GM19452 (cell line): ENCODE measurements at regions not wholly inside any gene's neighbourhood (a gene's known extent, or its start where the extent isn't known, plus 50 kb on each side); places are given as distances from the start of the nearest gene placed in this dataset.

Experiments
- ATAC-seq: cut with Tn5 transposase; IDR thresholded peaks from one replicate; pipeline ENCODE4 v1.9.1; 2021; ENCODE audit not compliant: unreplicated experiment

- ATAC-seq: no peak
Measured at GRCh38 chr13:106433066-106433465, 102.4 kb downstream of the EFNB2 start.

- ATAC-seq: no peak
Measured at GRCh38 chr13:106432636-106433035, 102.8 kb downstream of the EFNB2 start.

GRCh38 chr13:106426909-106427308 is 108.6 kb downstream of the EFNB2 start:
- ATAC-seq: no peak

- no peak for ATAC-seq
Measured at GRCh38 chr13:106425661-106426060, 109.8 kb downstream of the EFNB2 start.

DNA sequence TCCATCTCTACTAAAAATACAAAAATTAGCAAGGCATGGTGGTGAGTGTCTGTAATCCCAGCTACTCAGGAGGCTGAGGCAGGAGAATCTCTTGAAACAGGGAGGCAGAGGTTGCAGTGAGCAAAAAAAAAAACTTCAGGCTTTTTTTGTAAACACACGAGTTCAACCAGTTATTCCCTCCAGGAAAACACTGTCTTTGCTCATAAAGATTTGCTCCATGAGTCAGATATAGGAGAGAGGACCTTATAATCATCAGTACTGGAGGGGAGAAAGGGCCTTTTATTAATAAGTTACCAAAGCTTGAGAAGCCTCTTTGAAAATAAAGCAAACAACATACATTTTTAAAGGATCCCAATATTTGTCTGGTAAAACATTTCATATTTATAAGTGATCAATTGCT is 110.7 kb downstream of the EFNB2 start:
- no peak for ATAC-seq

DNA sequence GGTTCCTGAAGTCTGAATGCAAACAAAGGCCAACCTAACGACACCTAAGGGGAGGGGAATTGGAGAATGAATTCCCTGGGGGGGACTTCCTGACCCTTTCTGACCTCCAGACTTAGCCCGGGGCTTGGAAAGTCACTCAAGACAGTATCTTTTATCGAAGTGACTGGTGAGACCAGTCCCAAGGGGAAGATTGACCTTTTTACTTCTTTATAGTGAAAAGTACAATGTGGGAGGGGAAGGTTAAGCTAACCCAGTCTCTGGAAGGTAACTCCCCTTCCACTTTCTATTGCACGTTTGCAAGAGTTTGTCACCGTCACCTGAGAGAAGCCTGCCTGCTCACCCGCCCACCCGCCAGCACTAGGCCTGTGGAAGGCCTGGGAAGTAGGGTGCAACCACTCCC is 111.9 kb downstream of the EFNB2 start:
- no peak for ATAC-seq

DNA sequence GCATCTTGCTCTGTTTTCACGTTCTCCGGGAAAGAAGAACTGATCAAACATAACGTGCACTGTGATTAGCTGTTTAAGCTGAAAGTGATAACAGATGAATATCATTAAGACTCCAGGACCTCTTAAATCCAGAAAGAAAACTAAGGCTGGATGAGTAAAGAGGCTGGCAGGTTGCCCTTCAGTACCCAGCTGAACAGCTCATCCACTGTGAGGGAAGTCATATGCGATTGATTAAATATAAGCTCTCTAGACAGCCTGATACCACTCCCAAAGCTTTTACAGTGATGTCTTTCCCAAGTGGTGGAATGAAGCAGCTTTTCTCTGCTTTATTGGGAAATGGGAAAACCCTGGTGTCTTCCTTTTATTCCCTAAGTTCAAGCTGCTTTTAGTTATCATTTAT is 116.9 kb downstream of the EFNB2 start:
- no peak for ATAC-seq

DNA sequence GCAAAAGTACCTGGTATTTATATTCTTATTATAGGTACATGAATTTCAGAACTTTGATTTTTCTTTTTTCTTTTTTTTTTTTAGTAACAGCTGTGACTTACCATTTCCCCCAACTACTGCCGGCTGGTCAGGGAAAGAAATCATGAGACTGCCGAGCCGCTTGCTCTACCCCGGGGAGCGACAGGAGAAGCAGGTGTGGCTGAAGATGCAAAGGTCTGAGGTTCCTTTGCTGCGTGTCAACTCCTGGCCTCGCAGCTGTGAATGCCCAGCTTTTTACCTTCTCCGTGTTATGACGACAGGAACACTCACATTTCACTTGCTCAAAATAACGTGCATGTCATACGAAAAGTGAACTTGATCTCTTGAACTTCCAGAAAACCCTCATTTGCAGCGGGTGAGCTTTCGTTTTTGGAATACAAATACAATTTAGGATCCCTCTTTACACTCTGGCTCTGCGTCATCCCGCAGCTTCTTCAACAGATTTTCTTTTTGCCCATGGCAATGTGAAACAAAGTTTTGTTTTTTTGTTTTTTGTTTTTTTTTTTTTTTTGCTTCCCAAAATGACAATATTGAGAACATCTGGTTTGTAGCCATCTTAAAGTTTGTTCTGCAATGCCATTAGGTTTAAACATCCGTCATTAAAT is 117.9 kb downstream of the EFNB2 start:
- ATAC-seq: no peak

GRCh38 chr13:106416645-106417044 is 118.8 kb downstream of the EFNB2 start:
- ATAC-seq: no peak

DNA sequence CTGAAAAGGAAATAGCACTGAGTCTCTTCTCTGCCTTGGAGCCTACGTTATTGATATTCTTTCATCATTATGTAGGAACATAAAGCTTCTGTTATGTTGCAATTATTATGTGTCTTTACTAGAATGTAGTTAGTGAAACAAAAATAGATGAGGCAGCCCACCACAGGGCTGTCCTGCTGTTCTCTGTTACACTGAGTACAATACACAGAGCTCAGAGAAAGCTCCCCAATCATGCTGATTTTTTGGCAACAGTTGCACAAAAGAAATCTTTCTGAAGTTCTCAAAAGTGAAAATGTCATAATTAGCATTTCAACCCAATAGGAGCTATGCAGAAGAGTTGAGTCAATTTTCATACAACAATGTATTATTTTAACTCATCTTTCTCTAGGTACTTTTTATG is 119.5 kb downstream of the EFNB2 start:
- no peak for ATAC-seq

DNA sequence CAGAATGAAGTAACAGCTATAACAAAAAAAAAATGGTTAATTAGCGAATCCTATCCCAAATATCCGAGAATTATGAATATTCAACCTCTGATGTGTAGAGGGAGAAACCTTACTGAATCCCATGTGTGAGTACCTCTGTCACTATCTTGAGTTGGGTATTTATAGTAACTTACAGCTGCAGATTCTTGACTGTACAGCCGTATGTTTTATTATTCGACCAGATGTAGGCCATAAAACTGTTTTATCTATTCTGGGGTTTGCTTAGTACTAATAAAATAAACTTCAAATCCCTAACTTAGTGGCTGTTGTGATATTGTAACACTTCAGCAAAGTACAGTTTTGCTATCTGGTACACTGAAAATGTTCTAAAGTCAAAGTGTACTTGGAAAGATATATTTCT is 120.0 kb downstream of the EFNB2 start:
- ATAC-seq: no peak

DNA sequence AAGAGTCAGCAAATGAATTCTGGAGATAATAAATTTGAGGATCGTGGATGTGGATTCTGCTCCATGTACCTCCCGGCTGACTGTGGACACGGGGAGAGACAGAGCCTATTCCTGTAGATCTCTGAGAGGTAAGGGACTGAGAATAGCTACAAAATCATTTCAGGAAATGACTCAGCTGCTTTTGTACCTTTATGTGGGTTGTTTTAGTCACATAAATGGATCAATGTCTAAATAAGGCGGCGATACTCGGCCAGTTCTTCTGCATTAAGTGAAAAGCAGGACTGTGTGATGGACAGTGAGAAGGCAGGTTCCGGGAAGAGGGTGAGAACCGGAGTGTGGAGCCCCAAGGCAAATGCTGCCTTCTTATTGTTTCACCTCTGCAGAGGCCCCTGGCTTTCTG is 128.1 kb downstream of the EFNB2 start:
- no peak for ATAC-seq

- ATAC-seq: no peak
Measured at GRCh38 chr13:106405731-106406130, 129.7 kb downstream of the EFNB2 start.

- ATAC-seq: no peak
Measured at GRCh38 chr13:106403280-106403679, 132.2 kb downstream of the EFNB2 start.

DNA sequence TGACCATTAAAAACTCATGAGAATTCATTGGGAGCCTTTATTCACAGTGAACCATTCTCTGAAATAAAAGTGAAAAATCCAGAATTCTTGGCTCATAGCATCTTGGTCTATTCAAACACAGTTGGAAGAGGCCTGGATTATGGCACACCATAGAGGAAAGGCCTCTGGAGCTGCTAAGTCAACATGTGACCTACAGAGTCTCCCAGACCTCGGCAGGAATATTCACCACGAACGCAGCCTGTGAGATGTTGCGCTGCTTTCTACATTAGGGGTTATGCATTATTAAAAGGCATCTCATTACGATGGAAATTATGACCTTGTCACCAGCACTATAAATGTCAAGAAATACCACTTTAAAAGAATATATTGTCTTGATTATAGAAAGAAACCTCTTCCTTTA is 132.6 kb downstream of the EFNB2 start:
- ATAC-seq: no peak

GRCh38 chr13:106401081-106401480 is 134.4 kb downstream of the EFNB2 start:
- no peak for ATAC-seq

DNA sequence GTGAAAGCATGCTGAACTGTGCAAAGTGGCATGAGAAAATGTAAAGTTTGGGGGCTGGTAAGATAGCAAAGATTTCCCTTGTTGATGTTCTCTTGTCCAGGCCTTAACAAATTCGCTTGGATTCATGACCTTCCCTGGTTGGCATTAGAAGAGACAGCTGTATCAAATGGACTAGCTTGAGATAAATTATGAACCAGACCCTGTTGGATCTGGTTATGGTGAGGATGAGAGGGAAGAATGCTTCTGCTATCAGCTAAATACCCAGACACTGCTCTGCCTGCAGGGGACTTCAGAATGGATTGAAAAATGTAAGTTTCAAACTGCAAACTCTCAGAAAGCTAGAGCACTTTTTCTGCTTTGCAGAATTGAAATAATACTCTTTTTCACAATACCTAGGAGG is 135.2 kb downstream of the EFNB2 start:
- ATAC-seq: no peak

GRCh38 chr13:106398289-106398688 is 137.2 kb downstream of the EFNB2 start:
- no peak for ATAC-seq

- no peak for ATAC-seq
Measured at GRCh38 chr13:106393776-106394175, 141.7 kb downstream of the EFNB2 start.

GRCh38 chr13:106391681-106392080 is 143.8 kb downstream of the EFNB2 start:
- ATAC-seq: no peak

DNA sequence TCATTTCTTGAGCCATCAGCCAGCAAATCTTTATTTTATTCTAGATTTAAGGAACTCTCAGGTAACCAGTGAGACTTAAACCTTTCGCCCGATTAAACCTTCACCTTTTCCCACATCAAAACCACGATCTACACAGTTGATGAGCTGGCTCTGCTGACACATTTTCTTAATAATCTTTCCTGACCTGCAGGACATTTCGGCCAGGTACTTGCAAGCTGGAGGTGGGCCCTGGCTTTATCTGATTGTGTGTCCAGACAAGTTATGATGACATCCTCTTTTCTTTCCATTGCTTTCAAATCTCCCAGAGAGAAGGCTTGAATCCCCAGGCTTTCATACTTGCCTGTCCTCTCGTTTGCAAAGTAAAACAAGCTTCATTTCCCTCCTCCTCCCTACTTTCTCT is 144.2 kb downstream of the EFNB2 start:
- no peak for ATAC-seq

DNA sequence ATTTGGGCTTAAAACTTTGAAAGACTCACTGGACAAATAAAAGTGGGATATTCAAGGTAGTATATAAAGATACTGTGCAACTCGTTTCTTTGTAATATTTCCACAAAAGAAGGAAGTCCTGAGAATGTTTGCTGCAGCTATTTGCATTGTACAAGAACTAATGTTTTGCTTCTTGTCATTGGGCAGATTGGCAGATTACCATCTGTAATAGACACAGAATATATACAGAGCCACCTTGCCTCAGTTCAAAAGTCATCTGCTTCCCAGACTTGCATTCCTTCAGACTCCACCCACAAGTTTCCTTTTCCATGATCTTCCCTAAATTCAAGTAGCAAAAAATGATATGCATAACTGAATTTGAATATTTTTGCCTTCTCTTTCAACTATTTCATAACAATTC is 145.1 kb downstream of the EFNB2 start:
- no peak for ATAC-seq

DNA sequence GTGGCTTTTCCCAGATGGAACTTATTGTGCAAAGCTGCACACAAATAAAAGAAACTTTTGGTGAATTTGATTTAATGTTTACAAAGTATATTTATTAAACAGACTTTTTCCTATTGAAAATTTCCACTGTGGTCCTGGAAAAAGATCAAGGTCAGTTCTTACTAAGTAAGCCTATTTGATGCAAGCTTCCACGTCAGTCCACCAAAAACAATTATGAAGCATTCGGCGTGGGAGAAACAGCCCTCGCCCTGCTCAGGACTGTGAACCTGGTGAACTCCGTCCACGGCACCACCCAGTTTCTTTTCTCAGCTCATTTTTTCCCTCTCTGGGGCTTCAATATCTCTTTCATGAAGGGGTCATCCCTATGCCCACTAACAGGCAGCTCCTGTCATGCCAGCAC is 149.8 kb downstream of the EFNB2 start:
- ATAC-seq: no peak

- no peak for ATAC-seq
Measured at GRCh38 chr13:106384516-106384915, 150.9 kb downstream of the EFNB2 start.
